ENCODE measurements at regions not wholly inside any gene's neighbourhood (a gene's known extent, or its start where the extent isn't known, plus 50 kb on each side); places are given as distances from the start of the nearest gene placed in this dataset.
A peak's percentile ranks its signal among the peaks of the same experiment; 100 is the strongest.

DNA sequence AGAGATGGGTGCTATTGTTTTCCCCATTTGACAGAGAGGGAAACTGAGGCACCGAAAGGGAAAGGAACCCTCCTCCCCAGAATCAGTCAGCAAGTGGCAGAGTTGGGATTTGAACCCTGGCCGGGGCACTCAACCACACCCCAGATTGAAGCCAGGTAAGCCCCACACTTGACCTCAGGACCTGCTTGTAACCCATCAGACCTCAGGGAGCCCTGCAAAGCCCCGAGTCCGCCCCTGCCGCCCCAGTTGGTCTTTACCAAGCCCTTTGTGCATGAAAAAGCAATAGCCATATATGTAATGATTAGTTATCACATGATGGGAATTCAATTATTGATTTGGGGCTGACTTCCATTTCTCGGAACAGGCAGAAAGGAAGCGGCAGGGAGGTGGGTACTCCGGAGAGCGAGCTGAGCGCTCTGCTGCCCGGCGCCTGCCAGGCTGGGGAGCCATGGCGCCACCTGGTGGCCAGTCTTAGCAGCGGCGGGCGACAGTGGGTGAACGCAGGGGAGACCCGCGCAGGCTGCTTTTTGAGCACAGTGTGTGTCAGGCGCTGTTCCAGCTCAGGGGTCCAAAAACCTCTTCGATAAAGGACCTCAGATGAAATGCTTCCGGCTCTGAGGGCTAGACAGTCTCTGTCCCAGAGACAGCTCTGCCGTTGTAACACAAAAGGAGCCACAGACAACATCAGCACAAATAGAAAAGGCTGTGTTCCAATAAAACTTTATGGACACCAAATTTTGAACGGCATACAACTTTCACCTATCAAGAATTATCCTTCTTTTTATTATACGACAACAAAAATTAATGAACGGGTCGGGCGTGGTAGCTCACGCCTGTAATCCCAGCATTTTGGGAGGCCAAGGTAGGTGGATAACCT, 82.9 kb upstream of the CACNA1A start:
- no peaks in the 10 kb centered on the region for H3K9me3 ChIP-seq
- FAIRE-seq = no peak
- WGBS, 2 donors = 20 to 21% methylated on average over 29 of the region's 29 CpGs
- H3K4me3 ChIP-seq = no peak overlapping the region
- no peak overlapping the region for H3K27ac ChIP-seq
- H3K4me1 ChIP-seq = no peaks in the 10 kb centered on the region
- intact Hi-C loops (cut with DNase I) = loop anchor here in 2 of 3 donors (5.0 kb wide), 1 partner anchor 312 kb away; no protein-coding TSS in a partner anchor
- DNase-seq = peak; percentile 32 to 94 (median 70)
- peaks cover 0 to 12% (median 0%) of the 10 kb centered on the region in 4 donors for H3K27me3 ChIP-seq
- peak; percentile 69 to 96 (median 94) for ATAC-seq
- no peaks in the 10 kb centered on the region for H3K36me3 ChIP-seq
- TF ChIP-seq, protein P1, sequence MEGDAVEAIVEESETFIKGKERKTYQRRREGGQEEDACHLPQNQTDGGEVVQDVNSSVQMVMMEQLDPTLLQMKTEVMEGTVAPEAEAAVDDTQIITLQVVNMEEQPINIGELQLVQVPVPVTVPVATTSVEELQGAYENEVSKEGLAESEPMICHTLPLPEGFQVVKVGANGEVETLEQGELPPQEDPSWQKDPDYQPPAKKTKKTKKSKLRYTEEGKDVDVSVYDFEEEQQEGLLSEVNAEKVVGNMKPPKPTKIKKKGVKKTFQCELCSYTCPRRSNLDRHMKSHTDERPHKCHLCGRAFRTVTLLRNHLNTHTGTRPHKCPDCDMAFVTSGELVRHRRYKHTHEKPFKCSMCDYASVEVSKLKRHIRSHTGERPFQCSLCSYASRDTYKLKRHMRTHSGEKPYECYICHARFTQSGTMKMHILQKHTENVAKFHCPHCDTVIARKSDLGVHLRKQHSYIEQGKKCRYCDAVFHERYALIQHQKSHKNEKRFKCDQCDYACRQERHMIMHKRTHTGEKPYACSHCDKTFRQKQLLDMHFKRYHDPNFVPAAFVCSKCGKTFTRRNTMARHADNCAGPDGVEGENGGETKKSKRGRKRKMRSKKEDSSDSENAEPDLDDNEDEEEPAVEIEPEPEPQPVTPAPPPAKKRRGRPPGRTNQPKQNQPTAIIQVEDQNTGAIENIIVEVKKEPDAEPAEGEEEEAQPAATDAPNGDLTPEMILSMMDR (IDR thresholded peaks at IDR 0.05) = peak; percentile 93 to 98 (median 96)

DNA sequence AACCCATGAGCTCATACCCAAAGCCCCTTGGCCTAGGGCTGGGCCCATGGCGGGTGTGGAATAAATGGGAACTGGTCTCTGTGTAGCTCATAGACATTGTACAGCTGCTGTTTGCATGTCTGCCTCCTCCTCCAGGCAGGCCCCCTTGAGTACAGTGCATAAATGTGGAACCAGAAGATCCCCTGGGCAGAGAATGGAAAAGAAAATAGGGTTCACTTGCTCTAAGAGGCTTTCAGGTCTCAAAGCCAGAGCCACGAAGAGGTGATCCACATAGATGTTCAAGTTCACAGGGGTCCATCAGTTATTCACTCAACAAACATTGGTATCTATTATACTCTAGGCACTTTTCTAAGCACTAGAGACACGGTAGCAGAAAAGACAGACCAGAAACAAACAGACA, 79.2 kb upstream of the CACNA1A start:
- TF ChIP-seq, protein P1 (IDR thresholded peaks at IDR 0.05) = no peak
- intact Hi-C loops (cut with DNase I) = loop anchor here in 2 of 3 donors (5.0 kb wide), 1 partner anchor 308 kb away; no protein-coding TSS in a partner anchor
- 32 to 53% methylated on average over 3 of the region's 3 CpGs for WGBS, 2 donors
- H3K4me1 ChIP-seq = no peaks in the 10 kb centered on the region
- H3K27me3 ChIP-seq = peaks cover 0 to 6% (median 0%) of the 10 kb centered on the region in 4 donors
- DNase-seq = no peak
- no peak overlapping the region for H3K27ac ChIP-seq
- no peak for ATAC-seq
- FAIRE-seq = no peak
- no peak overlapping the region for H3K4me3 ChIP-seq
- no peaks in the 10 kb centered on the region for H3K36me3 ChIP-seq
- H3K9me3 ChIP-seq = no peaks in the 10 kb centered on the region

DNA sequence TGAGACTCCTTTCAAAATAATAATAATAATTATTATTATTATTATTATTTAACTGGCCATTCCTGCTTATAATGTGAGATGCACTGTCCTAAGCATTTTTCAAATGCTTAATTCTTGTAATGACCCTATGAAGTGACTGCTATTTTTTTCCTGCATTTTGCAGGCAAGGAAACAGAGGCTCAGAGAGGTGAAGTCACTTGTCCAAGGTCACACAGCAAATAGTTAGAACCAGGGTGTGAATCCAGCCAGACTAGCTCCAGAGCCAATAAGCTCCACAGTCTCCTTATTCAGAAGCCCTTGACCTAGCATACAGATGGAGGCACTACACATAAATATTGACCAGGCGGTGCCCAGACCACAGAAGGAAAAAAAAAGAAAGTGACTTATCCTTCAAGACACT, 77.5 kb upstream of the CACNA1A start:
- H3K27me3 ChIP-seq = no peaks in the 10 kb centered on the region
- no peak for DNase-seq
- ATAC-seq = no peak
- no peaks in the 10 kb centered on the region for H3K4me1 ChIP-seq
- H3K36me3 ChIP-seq = no peaks in the 10 kb centered on the region
- no peak for FAIRE-seq
- no peaks in the 10 kb centered on the region for H3K9me3 ChIP-seq
- WGBS, 2 donors = 92% methylated on average over 1 of the region's 1 CpG
- no peak overlapping the region for H3K27ac ChIP-seq
- intact Hi-C loops (cut with DNase I) = no loop called here
- TF ChIP-seq, protein P1 (IDR thresholded peaks at IDR 0.05) = no peak
- H3K4me3 ChIP-seq = no peak overlapping the region

DNA sequence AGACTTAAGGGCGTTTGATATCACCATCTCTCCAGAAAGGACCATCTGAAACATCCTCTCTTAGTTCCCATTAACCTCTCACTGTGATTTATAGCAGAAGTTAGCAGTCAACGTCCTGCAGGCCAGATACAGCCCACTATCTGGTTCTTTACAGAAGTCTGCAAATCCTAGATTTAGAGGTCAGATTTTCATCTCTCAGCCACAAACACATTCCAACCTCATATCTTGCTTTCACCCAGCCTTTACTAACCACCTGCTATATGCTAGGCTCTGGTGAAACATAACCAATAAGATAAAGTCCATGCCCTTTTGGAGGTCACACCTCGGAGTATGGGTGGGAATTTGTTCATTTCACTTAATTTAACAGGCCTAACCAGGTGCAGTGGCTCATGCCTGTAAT, 76.8 kb upstream of the CACNA1A start:
- DNase-seq (no peak), ATAC-seq (no peak), FAIRE-seq (no peak)
- Histone ChIP-seq H3K9me3 (no peaks in the 10 kb centered on the region), H3K27me3 (no peaks in the 10 kb centered on the region), H3K27ac (no peak overlapping the region), H3K4me3 (no peak overlapping the region), H3K36me3 (no peaks in the 10 kb centered on the region), H3K4me1 (no peaks in the 10 kb centered on the region)
- intact Hi-C loops (cut with DNase I) = no loop called here
- TF ChIP-seq, protein P1 (IDR thresholded peaks at IDR 0.05) = no peak
- WGBS, 2 donors = 29 to 38% methylated on average over 3 of the region's 3 CpGs

DNA sequence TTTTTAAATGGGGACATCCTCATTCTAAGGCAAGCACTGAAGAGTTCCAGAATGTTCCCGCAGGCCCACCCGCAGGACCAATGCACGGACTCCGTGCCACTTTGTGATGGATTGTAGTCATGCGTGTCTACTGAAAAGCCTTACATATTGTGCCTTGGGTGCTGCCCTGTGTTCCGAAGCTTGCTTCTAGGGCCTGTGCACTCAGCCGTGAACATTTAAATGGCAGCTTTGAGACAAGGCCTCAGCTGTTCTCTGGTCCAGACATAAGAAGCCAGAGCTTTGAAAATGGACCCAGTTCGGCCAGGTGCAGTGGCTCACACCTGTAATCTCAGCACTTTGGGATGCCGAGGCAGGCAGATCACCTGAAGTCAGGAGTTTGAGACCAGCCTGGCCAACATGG, 75.3 kb upstream of the CACNA1A start:
- Histone ChIP-seq H3K27me3 (no peaks in the 10 kb centered on the region), H3K4me1 (no peaks in the 10 kb centered on the region), H3K4me3 (no peak overlapping the region), H3K27ac (no peak overlapping the region), H3K36me3 (no peaks in the 10 kb centered on the region), H3K9me3 (no peaks in the 10 kb centered on the region)
- intact Hi-C loops (cut with DNase I) = no loop called here
- DNase-seq (no peak), ATAC-seq (no peak), FAIRE-seq (no peak)
- TF ChIP-seq, protein P1 (IDR thresholded peaks at IDR 0.05) = no peak
- 68 to 81% methylated on average over 9 of the region's 9 CpGs for WGBS, 2 donors
